ENCODE measurements at regions not wholly inside any gene's neighbourhood (a gene's known extent, or its start where the extent isn't known, plus 50 kb on each side); places are given as distances from the start of the nearest gene placed in this dataset.

GRCh38 chr11:13118194-13118593 is 109.1 kb downstream of the RASSF10 start:
- DNase-seq (ENCODE audit: low read depth, low spot score) (peak; percentile 79), FAIRE-seq (peak; percentile 91)
- Histone ChIP-seq H3K27me3 (ENCODE audit: control insufficient read depth in 2 of 2, insufficient read depth in 2 of 2, low read length in 2 of 2) (no peaks in the 10 kb centered on the region), H3K9ac (replicated peaks; ENCODE audit: extremely low read depth, insufficient read depth, low read length) (no peak overlapping the region), H3K27ac (ENCODE audit: insufficient read depth, low read depth, low read length) (peak overlapping the region; percentile 42), H3K9me3 (replicated peaks; ENCODE audit: control insufficient read depth, insufficient read depth, low read length) (no peaks in the 10 kb centered on the region), H3K4me2 (ENCODE audit: insufficient read depth, low read length) (peak overlapping the region; percentile 42), H2AFZ (ENCODE audit: low read depth, low read length) (no peak overlapping the region), H3K9me1 (replicated peaks; ENCODE audit: control insufficient read depth, extremely low read depth, insufficient read depth, low read length) (no peaks in the 10 kb centered on the region), H3K4me1 (ENCODE audit: control insufficient read depth, extremely low read depth, insufficient read depth, low read length) (peaks cover 44% of the 10 kb centered on the region), H3K79me2 (ENCODE audit: control insufficient read depth, insufficient read depth, low read length) (no peaks in the 10 kb centered on the region), H4K20me1 (replicated peaks; ENCODE audit: control insufficient read depth, extremely low read depth, insufficient read depth, low read length) (no peaks in the 10 kb centered on the region), H3K36me3 (ENCODE audit: control insufficient read depth in 2 of 2, extremely low read depth in 1 of 2, insufficient read depth in 2 of 2, low read length in 2 of 2) (no peaks in the 10 kb centered on the region), H3K4me3 (replicated peaks in 1 of 3; ENCODE audit: insufficient read depth in 1 of 3, low read depth in 1 of 3, low read length in 3 of 3) (no peak overlapping the region)
- CTCF ChIA-PET: interaction anchor here (1.2 to 3.1 kb wide), 6 partner anchors 13 to 214 kb away, joined by 3 to 15 read pairs (median 3); no protein-coding TSS in a partner anchor
- dilution Hi-C loops (cut with MboI; ENCODE audit: extremely low pct_ligation_motif_present, low sequenced_read_pairs) (no loop called here), intact Hi-C loops (cut with micrococcal nuclease) (loop anchor here (1.0 to 10.0 kb wide), 3 partner anchors 14 to 327 kb away; no protein-coding TSS in a partner anchor)
- no TSS peak for BruUV-seq (replicated peaks)
- TF ChIP-seq FOS (IDR thresholded peaks at IDR 0.05; ENCODE audit: borderline replicate concordance, insufficient read depth, low read length) (peak; percentile 72), MYC (IDR thresholded peaks at IDR 0.05; ENCODE audit: low read depth, low read length) (peak; percentile 38), GATA2 (IDR thresholded peaks at IDR 0.05; ENCODE audit: insufficient read depth, insufficient read length, low read depth, low read length) (peak; percentile 65), POLR2AphosphoS5 (IDR thresholded peaks at IDR 0.05; ENCODE audit: insufficient read depth, low read depth, low read length) (peak; percentile 23), MAX (IDR thresholded peaks at IDR 0.05; ENCODE audit: insufficient read depth, insufficient read length) (no peak), POLR2A (IDR thresholded peaks at IDR 0.05; ENCODE audit: low read depth, low read length) (no peak), EZH2 (IDR thresholded peaks at IDR 0.05; ENCODE audit: borderline replicate concordance, low read depth, low read length, severe bottlenecking) (no peak), JUN (IDR thresholded peaks at IDR 0.05; ENCODE audit: borderline replicate concordance, insufficient read depth, insufficient read length, low read depth) (peak; percentile 68)
- TF ChIP-seq, protein P1, sequence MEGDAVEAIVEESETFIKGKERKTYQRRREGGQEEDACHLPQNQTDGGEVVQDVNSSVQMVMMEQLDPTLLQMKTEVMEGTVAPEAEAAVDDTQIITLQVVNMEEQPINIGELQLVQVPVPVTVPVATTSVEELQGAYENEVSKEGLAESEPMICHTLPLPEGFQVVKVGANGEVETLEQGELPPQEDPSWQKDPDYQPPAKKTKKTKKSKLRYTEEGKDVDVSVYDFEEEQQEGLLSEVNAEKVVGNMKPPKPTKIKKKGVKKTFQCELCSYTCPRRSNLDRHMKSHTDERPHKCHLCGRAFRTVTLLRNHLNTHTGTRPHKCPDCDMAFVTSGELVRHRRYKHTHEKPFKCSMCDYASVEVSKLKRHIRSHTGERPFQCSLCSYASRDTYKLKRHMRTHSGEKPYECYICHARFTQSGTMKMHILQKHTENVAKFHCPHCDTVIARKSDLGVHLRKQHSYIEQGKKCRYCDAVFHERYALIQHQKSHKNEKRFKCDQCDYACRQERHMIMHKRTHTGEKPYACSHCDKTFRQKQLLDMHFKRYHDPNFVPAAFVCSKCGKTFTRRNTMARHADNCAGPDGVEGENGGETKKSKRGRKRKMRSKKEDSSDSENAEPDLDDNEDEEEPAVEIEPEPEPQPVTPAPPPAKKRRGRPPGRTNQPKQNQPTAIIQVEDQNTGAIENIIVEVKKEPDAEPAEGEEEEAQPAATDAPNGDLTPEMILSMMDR (IDR thresholded peaks at IDR 0.05; ENCODE audit: extremely low read depth in 1 of 2, insufficient read depth in 1 of 2, low read depth in 1 of 2, low read length in 2 of 2): no peak
- POLR2A ChIA-PET: interaction anchor here (0.9 kb wide), 1 partner anchor 13 kb away, joined by 3 read pairs; no protein-coding TSS in a partner anchor

Data from endothelial cell of umbilical vein (primary cell).